Breast epithelium (tissue), 3 donors: ENCODE measurements at regions not wholly inside any gene's neighbourhood (a gene's known extent, or its start where the extent isn't known, plus 50 kb on each side); places are given as distances from the start of the nearest gene placed in this dataset.

Experiments used
- CTCF ChIP-seq, 3 donors: fragments of 450-650 bp; IDR thresholded peaks; one replicate each; pipeline ENCODE4 v1.5.1; 2016 to 2017; ENCODE audit warnings: antibody characterized with exemption in 3 of 3, mild to moderate bottlenecking in 3 of 3, moderate library complexity in 3 of 3
- POLR2A ChIP-seq: fragments of 450-650 bp; IDR thresholded peaks from one replicate; pipeline ENCODE4 v1.6.1; 2016; ENCODE audit warnings: antibody characterized with exemption, mild to moderate bottlenecking, moderate library complexity

GRCh38 chr6:14243597-14243996, 126.0 kb downstream of the CD83 start:
- TF ChIP-seq POLR2A (no peak), CTCF (IDR thresholded peaks at IDR 0.05) (no peak)
